ENCODE measurements at regions not wholly inside any gene's neighbourhood (a gene's known extent, or its start where the extent isn't known, plus 50 kb on each side); places are given as distances from the start of the nearest gene placed in this dataset.
"Not testable (repeated sequence)": the region's sequence is repeated elsewhere in the genome, so short reads cannot be mapped to it uniquely, and the experiment has no call there.

GRCh38 chrY:17511984-17512383 is 368.0 kb downstream of the CDY2B start:
- DNase-seq (ENCODE audit: low read depth); H3K4me3 ChIP-seq (ENCODE audit: low read depth, low read length): not testable (repeated sequence)

GRCh38 chrY:17511476-17511875 is 368.5 kb downstream of the CDY2B start:
- not testable (repeated sequence) for H3K4me3 ChIP-seq (ENCODE audit: low read depth, low read length)

GRCh38 chrY:17505834-17506233 is 374.2 kb downstream of the CDY2B start:
- not testable (repeated sequence) for H3K4me3 ChIP-seq (ENCODE audit: low read depth, low read length); DNase-seq (ENCODE audit: low read depth)

More at GRCh38 chrY:17511476-17511875, 368.5 kb downstream of the CDY2B start:
- DNase-seq (ENCODE audit: low read depth), result not testable (repeated sequence)

- not testable (repeated sequence) for DNase-seq (ENCODE audit: low read depth); H3K4me3 ChIP-seq (ENCODE audit: low read depth, low read length)
Observed at GRCh38 chrY:17484763-17485162, 395.3 kb downstream of the CDY2B start.

- not testable (repeated sequence) for DNase-seq (ENCODE audit: low read depth); H3K4me3 ChIP-seq (ENCODE audit: low read depth, low read length)
Observed at GRCh38 chrY:17484157-17484556, 395.9 kb downstream of the CDY2B start.

- not testable (repeated sequence) for DNase-seq (ENCODE audit: low read depth)
Observed at GRCh38 chrY:17481389-17482022, 398.5 kb downstream of the CDY2B start.

GRCh38 chrY:17472068-17472467 is 408.0 kb downstream of the CDY2B start:
- not testable (repeated sequence) for H3K4me3 ChIP-seq (ENCODE audit: low read depth, low read length); DNase-seq (ENCODE audit: low read depth)

More at GRCh38 chrY:17481389-17482022, 398.5 kb downstream of the CDY2B start:
- H3K4me3 ChIP-seq (ENCODE audit: low read depth, low read length), result not testable (repeated sequence)

GRCh38 chrY:17459753-17460152 is 420.3 kb downstream of the CDY2B start:
- not testable (repeated sequence) for DNase-seq (ENCODE audit: low read depth); H3K4me3 ChIP-seq (ENCODE audit: low read depth, low read length)

- no peak overlapping the region for H3K4me3 ChIP-seq (ENCODE audit: low read depth, low read length)
- DNase-seq (ENCODE audit: low read depth), result peak; percentile 21
- TF ChIP-seq CTCF (conservative IDR thresholded peaks at IDR 0.05; ENCODE audit: low read depth, low read length), result peak; percentile 45
Observed at GRCh38 chrY:17430570-17431166, 449.4 kb downstream of the CDY2B start.

- no peak overlapping the region for H3K4me3 ChIP-seq (ENCODE audit: low read depth, low read length)
- no peak for TF ChIP-seq CTCF (conservative IDR thresholded peaks at IDR 0.05; ENCODE audit: low read depth, low read length)
- DNase-seq (ENCODE audit: low read depth), result no peak
Observed at GRCh38 chrY:17398336-17399072, 481.5 kb downstream of the CDY2B start.

GRCh38 chrY:17397659-17398058 is 482.4 kb downstream of the CDY2B start:
- DNase-seq (ENCODE audit: low read depth), result no peak
- no peak for TF ChIP-seq CTCF (conservative IDR thresholded peaks at IDR 0.05; ENCODE audit: low read depth, low read length)
- H3K4me3 ChIP-seq (ENCODE audit: low read depth, low read length), result no peak overlapping the region

All from choroid plexus epithelial cell (primary cell).